H1 (cell line): ENCODE measurements at regions not wholly inside any gene's neighbourhood (a gene's known extent, or its start where the extent isn't known, plus 50 kb on each side); places are given as distances from the start of the nearest gene placed in this dataset.

Experiments
- E2F6 ChIP-seq: IDR thresholded peaks from 2 replicates; pipeline ENCODE4 v1.6.1; 2012; ENCODE audit warnings: inconsistent platforms
- HDAC2 ChIP-seq, 2 experiments: fragments of 300-600 bp in 1 of 2; sonication (generic) in 1 of 2; IDR thresholded peaks; 2 replicates each; pipeline ENCODE4 v1.6.1; 2011 to 2012; ENCODE audit warnings: low read depth in 2 of 2, low read length in 2 of 2, mild to moderate bottlenecking in 2 of 2, moderate library complexity in 2 of 2, borderline replicate concordance in 1 of 2, inconsistent platforms in 1 of 2
- POLR2A ChIP-seq, 2 experiments: IDR thresholded peaks; 1 replicate in 1 of 2; 2 replicates in 1 of 2; pipeline ENCODE4 v1.6.1; 2011; ENCODE audit warnings: low read depth in 2 of 2, low read length in 2 of 2, mild to moderate bottlenecking in 2 of 2; ENCODE audit errors: control extremely low read depth in 1 of 2
- SAP30 ChIP-seq: fragments of 300-600 bp; sonication (generic); IDR thresholded peaks from 2 replicates; pipeline ENCODE4 v1.7.1; 2012; ENCODE audit warnings: low read length, moderate library complexity, mild to moderate bottlenecking, inconsistent platforms; ENCODE audit not compliant: insufficient read depth, insufficient replicate concordance
- SUZ12 ChIP-seq: fragments of 200-600 bp; sonication (generic); IDR thresholded peaks from 2 replicates; pipeline ENCODE4 v1.6.1; 2012; ENCODE audit warnings: mild to moderate bottlenecking, inconsistent platforms, low read length, moderate library complexity, mixed read lengths
- TF ChIP-seq, protein P1 (sequence below): fragments of 300-600 bp; sonication (generic); IDR thresholded peaks from 2 replicates; pipeline ENCODE4 v1.7.1; 2012; ENCODE audit warnings: low read length, moderate library complexity, mild to moderate bottlenecking, inconsistent platforms; ENCODE audit not compliant: insufficient replicate concordance

GRCh38 chr12:3389986-3390385 lies 101.0 kb upstream of the PRMT8 start (continued):
- TF ChIP-seq, protein P1, sequence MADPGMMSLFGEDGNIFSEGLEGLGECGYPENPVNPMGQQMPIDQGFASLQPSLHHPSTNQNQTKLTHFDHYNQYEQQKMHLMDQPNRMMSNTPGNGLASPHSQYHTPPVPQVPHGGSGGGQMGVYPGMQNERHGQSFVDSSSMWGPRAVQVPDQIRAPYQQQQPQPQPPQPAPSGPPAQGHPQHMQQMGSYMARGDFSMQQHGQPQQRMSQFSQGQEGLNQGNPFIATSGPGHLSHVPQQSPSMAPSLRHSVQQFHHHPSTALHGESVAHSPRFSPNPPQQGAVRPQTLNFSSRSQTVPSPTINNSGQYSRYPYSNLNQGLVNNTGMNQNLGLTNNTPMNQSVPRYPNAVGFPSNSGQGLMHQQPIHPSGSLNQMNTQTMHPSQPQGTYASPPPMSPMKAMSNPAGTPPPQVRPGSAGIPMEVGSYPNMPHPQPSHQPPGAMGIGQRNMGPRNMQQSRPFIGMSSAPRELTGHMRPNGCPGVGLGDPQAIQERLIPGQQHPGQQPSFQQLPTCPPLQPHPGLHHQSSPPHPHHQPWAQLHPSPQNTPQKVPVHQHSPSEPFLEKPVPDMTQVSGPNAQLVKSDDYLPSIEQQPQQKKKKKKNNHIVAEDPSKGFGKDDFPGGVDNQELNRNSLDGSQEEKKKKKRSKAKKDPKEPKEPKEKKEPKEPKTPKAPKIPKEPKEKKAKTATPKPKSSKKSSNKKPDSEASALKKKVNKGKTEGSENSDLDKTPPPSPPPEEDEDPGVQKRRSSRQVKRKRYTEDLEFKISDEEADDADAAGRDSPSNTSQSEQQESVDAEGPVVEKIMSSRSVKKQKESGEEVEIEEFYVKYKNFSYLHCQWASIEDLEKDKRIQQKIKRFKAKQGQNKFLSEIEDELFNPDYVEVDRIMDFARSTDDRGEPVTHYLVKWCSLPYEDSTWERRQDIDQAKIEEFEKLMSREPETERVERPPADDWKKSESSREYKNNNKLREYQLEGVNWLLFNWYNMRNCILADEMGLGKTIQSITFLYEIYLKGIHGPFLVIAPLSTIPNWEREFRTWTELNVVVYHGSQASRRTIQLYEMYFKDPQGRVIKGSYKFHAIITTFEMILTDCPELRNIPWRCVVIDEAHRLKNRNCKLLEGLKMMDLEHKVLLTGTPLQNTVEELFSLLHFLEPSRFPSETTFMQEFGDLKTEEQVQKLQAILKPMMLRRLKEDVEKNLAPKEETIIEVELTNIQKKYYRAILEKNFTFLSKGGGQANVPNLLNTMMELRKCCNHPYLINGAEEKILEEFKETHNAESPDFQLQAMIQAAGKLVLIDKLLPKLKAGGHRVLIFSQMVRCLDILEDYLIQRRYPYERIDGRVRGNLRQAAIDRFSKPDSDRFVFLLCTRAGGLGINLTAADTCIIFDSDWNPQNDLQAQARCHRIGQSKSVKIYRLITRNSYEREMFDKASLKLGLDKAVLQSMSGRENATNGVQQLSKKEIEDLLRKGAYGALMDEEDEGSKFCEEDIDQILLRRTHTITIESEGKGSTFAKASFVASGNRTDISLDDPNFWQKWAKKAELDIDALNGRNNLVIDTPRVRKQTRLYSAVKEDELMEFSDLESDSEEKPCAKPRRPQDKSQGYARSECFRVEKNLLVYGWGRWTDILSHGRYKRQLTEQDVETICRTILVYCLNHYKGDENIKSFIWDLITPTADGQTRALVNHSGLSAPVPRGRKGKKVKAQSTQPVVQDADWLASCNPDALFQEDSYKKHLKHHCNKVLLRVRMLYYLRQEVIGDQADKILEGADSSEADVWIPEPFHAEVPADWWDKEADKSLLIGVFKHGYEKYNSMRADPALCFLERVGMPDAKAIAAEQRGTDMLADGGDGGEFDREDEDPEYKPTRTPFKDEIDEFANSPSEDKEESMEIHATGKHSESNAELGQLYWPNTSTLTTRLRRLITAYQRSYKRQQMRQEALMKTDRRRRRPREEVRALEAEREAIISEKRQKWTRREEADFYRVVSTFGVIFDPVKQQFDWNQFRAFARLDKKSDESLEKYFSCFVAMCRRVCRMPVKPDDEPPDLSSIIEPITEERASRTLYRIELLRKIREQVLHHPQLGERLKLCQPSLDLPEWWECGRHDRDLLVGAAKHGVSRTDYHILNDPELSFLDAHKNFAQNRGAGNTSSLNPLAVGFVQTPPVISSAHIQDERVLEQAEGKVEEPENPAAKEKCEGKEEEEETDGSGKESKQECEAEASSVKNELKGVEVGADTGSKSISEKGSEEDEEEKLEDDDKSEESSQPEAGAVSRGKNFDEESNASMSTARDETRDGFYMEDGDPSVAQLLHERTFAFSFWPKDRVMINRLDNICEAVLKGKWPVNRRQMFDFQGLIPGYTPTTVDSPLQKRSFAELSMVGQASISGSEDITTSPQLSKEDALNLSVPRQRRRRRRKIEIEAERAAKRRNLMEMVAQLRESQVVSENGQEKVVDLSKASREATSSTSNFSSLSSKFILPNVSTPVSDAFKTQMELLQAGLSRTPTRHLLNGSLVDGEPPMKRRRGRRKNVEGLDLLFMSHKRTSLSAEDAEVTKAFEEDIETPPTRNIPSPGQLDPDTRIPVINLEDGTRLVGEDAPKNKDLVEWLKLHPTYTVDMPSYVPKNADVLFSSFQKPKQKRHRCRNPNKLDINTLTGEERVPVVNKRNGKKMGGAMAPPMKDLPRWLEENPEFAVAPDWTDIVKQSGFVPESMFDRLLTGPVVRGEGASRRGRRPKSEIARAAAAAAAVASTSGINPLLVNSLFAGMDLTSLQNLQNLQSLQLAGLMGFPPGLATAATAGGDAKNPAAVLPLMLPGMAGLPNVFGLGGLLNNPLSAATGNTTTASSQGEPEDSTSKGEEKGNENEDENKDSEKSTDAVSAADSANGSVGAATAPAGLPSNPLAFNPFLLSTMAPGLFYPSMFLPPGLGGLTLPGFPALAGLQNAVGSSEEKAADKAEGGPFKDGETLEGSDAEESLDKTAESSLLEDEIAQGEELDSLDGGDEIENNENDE: no peak
- TF ChIP-seq SAP30: no peak
- no peak for TF ChIP-seq E2F6
- TF ChIP-seq HDAC2 (IDR thresholded peaks at IDR 0.05; ENCODE audit: borderline replicate concordance in 1 of 2, low read depth in 2 of 2, low read length in 2 of 2): no peak
- no peak for TF ChIP-seq SUZ12
- no peak for TF ChIP-seq POLR2A (IDR thresholded peaks at IDR 0.05; ENCODE audit: control extremely low read depth in 1 of 2, low read depth in 2 of 2, low read length in 2 of 2)
